HepG2 (cell line): ENCODE measurements at regions not wholly inside any gene's neighbourhood (a gene's known extent, or its start where the extent isn't known, plus 50 kb on each side); places are given as distances from the start of the nearest gene placed in this dataset.

Experiments
- ATAC-seq: fragments of 200-7000 bp; cut with Tn5 transposase; 3 replicates; pipeline ENCODE4 v1.9.1; 2020; ENCODE audit warnings: mild to moderate bottlenecking, moderate library complexity
- BruUV-seq: library from RNA; stranded (reverse); fragments of 400-500 nt; replicated peaks from 2 replicates; lab custom pipeline; 2021; lab: Mats Ljungman, UMichigan
- CTCF ChIA-PET: fragments of 300-600 bp; formaldehyde crosslinking; extraction: SDS; loops from one replicate; lab custom pipeline; 2021; ENCODE audit warnings: low total read pairs, inconsistent platforms, low intra/inter-chr PET ratio; lab: Yijun Ruan, JAX
- POLR2A ChIA-PET: fragments of 350-600 bp; sonication (Branson Sonifier 250); formaldehyde crosslinking; loops from one replicate; lab custom pipeline; 2020; ENCODE audit warnings: antibody characterized with exemption, inconsistent platforms; lab: Yijun Ruan, JAX
- DNase-seq: peaks from one replicate; pipeline ENCODE4 v3.0.0-alpha.2; 2015; ENCODE audit warnings: low spot score
- FAIRE-seq: peaks from 3 replicates; lab custom pipeline; 2011; peaks lifted over from hg19 to GRCh38; lab: Jason Lieb, UNC
- H2AFZ ChIP-seq: one replicate; pipeline ENCODE4 v1.6.1; 2011; ENCODE audit warnings: low read length, inconsistent platforms
- H3K27ac ChIP-seq: fragments of 300-600 bp; 3 replicates; pipeline ENCODE4 v1.8.0; 2011; ENCODE audit warnings: mixed run types, mild to moderate bottlenecking, mixed read lengths, low read length, inconsistent platforms; ENCODE audit not compliant: insufficient read depth; ENCODE audit errors: extremely low read length
- H3K27me3 ChIP-seq, 2 experiments: fragments of 200-600 bp in 1 of 2; 2 replicates in 1 of 2; 3 replicates in 1 of 2; pipeline versions ENCODE4 v1.6.0 to v1.8.0; 2011; ENCODE audit warnings: low read length in 2 of 2, mild to moderate bottlenecking in 2 of 2, moderate library complexity in 2 of 2, inconsistent platforms in 1 of 2; ENCODE audit not compliant: insufficient read depth in 2 of 2, control insufficient read depth in 1 of 2
- H3K36me3 ChIP-seq, 2 experiments: fragments of 200-600 bp in 1 of 2; replicated peaks in 1 of 2; 2 replicates in 1 of 2; 3 replicates in 1 of 2; pipeline versions ENCODE4 v1.5.1 to v1.8.0; 2011; ENCODE audit warnings: low read length in 2 of 2, inconsistent platforms in 1 of 2; ENCODE audit not compliant: insufficient read depth in 2 of 2, control insufficient read depth in 1 of 2
- H3K4me1 ChIP-seq: 2 replicates; pipeline ENCODE4 v1.5.1; 2012; ENCODE audit warnings: low read length, inconsistent platforms; ENCODE audit not compliant: insufficient read depth
- H3K4me2 ChIP-seq: 2 replicates; pipeline ENCODE4 v1.6.0; 2011; ENCODE audit warnings: low read depth, low read length, inconsistent platforms
- H3K4me3 ChIP-seq, 3 experiments: fragments of 200-600 bp in 1 of 3; sonication (generic), shearing (Covaris generic) in 1 of 3; replicated peaks in 1 of 3; 2 replicates each; pipeline ENCODE4 v1.5.1; 2011 to 2016; ENCODE audit warnings: low read length in 3 of 3, inconsistent platforms in 2 of 3, low read depth in 2 of 3, mild to moderate bottlenecking in 2 of 3, control low read depth in 1 of 3, mixed read lengths in 1 of 3; ENCODE audit not compliant: insufficient read depth in 1 of 3
- H3K79me2 ChIP-seq: one replicate; pipeline ENCODE4 v1.6.1; 2011; ENCODE audit warnings: low read length, inconsistent platforms; ENCODE audit not compliant: insufficient read depth
- H3K9ac ChIP-seq: 2 replicates; pipeline ENCODE4 v1.6.0; 2011; ENCODE audit warnings: mild to moderate bottlenecking, low read depth, low read length, inconsistent platforms; ENCODE audit not compliant: insufficient read depth
- H3K9me3 ChIP-seq: 2 replicates; pipeline ENCODE4 v1.5.1; 2012; ENCODE audit warnings: mild to moderate bottlenecking, low read length
- H4K20me1 ChIP-seq: 2 replicates; pipeline ENCODE4 v1.6.0; 2011; ENCODE audit warnings: inconsistent platforms, mild to moderate bottlenecking, low read length, moderate library complexity; ENCODE audit not compliant: insufficient read depth
- CC2D1A ChIP-seq: sonication (generic); formaldehyde crosslinking; IDR thresholded peaks from 2 replicates; pipeline ENCODE4 v1.8.1; 2023; ENCODE audit warnings: mild to moderate bottlenecking, missing genetic modification reagents
- DZIP1 ChIP-seq: sonication (generic); formaldehyde crosslinking; IDR thresholded peaks from 2 replicates; pipeline ENCODE4 v1.5.0; 2020; ENCODE audit warnings: mild to moderate bottlenecking, missing genetic modification reagents
- HOXA5 ChIP-seq: sonication (generic); formaldehyde crosslinking; IDR thresholded peaks from 2 replicates; pipeline ENCODE4 v1.4.0; 2020; ENCODE audit warnings: missing genetic modification reagents
- NFE2L2 ChIP-seq: fragments of 150-350 bp; IDR thresholded peaks from 2 replicates; pipeline ENCODE4 v1.6.1; 2014; ENCODE audit warnings: low read length
- POGK ChIP-seq: sonication (generic); formaldehyde crosslinking; conservative IDR thresholded peaks from 2 replicates; pipeline ENCODE4 v1.8.0; 2022; ENCODE audit warnings: mild to moderate bottlenecking, moderate library complexity, missing genetic modification reagents
- SAFB2 ChIP-seq: sonication (generic); formaldehyde crosslinking; IDR thresholded peaks from 2 replicates; pipeline ENCODE4 v1.5.1; 2020; ENCODE audit warnings: missing genetic modification reagents, low read depth, mild to moderate bottlenecking, borderline replicate concordance
- ZBTB20 ChIP-seq: sonication (generic); formaldehyde crosslinking; IDR thresholded peaks from 2 replicates; pipeline ENCODE4 v1.8.1; 2023; ENCODE audit warnings: missing genetic modification reagents, low read depth, mild to moderate bottlenecking, borderline replicate concordance
- ZFX ChIP-seq: sonication (generic); formaldehyde crosslinking; IDR thresholded peaks from 2 replicates; pipeline ENCODE4 v1.4.0; 2020; ENCODE audit warnings: mild to moderate bottlenecking, low read depth, missing genetic modification reagents, moderate library complexity
- ZKSCAN1 ChIP-seq: fragments of 150-350 bp; IDR thresholded peaks from 2 replicates; pipeline ENCODE4 v1.6.1; 2014; ENCODE audit warnings: low read length
- ZMYM4 ChIP-seq: sonication (generic); formaldehyde crosslinking; IDR thresholded peaks from 2 replicates; pipeline ENCODE4 v1.8.1; 2023; ENCODE audit warnings: mild to moderate bottlenecking, missing genetic modification reagents
- ZNF207 ChIP-seq: fragments of 450-650 bp; IDR thresholded peaks from 2 replicates; pipeline ENCODE4 v1.6.1; 2016; ENCODE audit warnings: antibody characterized with exemption, borderline replicate concordance
- ZNF280B ChIP-seq: sonication (generic); formaldehyde crosslinking; IDR thresholded peaks from 2 replicates; pipeline ENCODE4 v1.5.0; 2020; ENCODE audit warnings: missing genetic modification reagents, mild to moderate bottlenecking, borderline replicate concordance
- ZNF30 ChIP-seq: sonication (generic); formaldehyde crosslinking; IDR thresholded peaks from 2 replicates; pipeline ENCODE4 v1.5.0; 2020; ENCODE audit warnings: mild to moderate bottlenecking, missing genetic modification reagents
- ZNF451 ChIP-seq: sonication (generic); formaldehyde crosslinking; IDR thresholded peaks from 2 replicates; pipeline ENCODE4 v1.5.0; 2020; ENCODE audit warnings: mild to moderate bottlenecking, missing genetic modification reagents
- ZNF703 ChIP-seq: sonication (generic); formaldehyde crosslinking; IDR thresholded peaks from 2 replicates; pipeline ENCODE4 v1.5.1; 2020; ENCODE audit warnings: missing genetic modification reagents, mild to moderate bottlenecking, moderate library complexity, borderline replicate concordance
- ZNF746 ChIP-seq: sonication (generic); formaldehyde crosslinking; IDR thresholded peaks from 2 replicates; pipeline ENCODE4 v1.8.0; 2022; ENCODE audit warnings: mild to moderate bottlenecking, missing genetic modification reagents
- ZNF777 ChIP-seq: sonication (generic); formaldehyde crosslinking; IDR thresholded peaks from 2 replicates; pipeline ENCODE4 v1.4.0; 2020; ENCODE audit warnings: missing genetic modification reagents
- ZSCAN31 ChIP-seq: sonication (generic); formaldehyde crosslinking; IDR thresholded peaks from 2 replicates; pipeline ENCODE4 v1.5.0; 2020; ENCODE audit warnings: low read depth, mild to moderate bottlenecking, missing genetic modification reagents
- WGBS: methylation state at CpG from one replicate; pipeline ENCODE4 v1.1.6; 2017; ENCODE audit warnings: low lambda C conversion rate; 5-methylcytosine and 5-hydroxymethylcytosine counted together
- in situ Hi-C: cut with HindIII; loops from 2 replicates; pipeline ENCODE4 v1.10.0; 2017; ENCODE audit warnings: low pct_unique_long_range_greater_than_20kb; ENCODE audit not compliant: extremely low pct_ligation_motif_present
- intact Hi-C: fragments of 100-400 bp; cut with micrococcal nuclease; formaldehyde crosslinking; loops from one replicate; pipeline ENCODE4 v1.10.0; 2022; ENCODE audit not compliant: unreplicated experiment

DNA sequence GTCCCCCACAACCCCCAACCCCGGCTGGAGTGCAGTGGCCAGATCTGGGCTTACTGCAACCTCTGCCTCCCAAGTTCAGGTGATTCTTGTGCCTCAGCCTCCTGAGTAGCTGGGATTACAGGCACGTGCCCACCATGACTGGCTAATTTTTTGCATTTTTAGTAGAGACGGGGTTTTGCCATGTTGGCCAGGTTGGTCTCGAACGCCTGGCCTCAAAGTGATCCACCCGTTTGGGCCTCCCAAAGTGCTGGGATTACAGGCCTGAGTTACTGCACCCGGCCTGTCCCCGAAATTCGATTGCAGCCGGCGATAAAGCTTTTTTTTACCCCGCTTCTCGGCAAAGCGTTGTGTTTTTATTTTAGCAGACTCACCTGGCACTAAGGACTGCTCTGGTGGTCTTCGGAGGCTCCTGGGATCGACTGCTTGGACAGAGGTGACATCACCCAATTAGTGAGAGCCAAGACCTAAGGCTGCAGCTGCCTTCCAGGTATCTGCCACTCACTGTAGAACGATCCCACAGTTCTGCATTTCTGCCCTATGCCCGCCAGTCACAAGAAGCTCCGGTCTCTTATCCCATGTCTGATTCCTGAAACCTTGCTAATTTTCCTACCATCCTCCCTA lies 82.2 kb upstream of the ARL4D start:
- Histone ChIP-seq H2AFZ (no peak overlapping the region), H3K4me3 (no peak overlapping the region; a peak in 1 of 6 replicates), H3K79me2 (no peaks in the 10 kb centered on the region), H4K20me1 (no peaks in the 10 kb centered on the region), H3K9me3 (peaks cover 13% of the 10 kb centered on the region), H3K27ac (no peak overlapping the region), H3K27me3 (0 out of 5 replicates have a peak, but pooled peaks cover 0 to 2% of the 10 kb centered on the region in 2 experiments), H3K4me1 (peaks cover 20% of the 10 kb centered on the region), H3K36me3 (peaks cover 0 to 3% of the 10 kb centered on the region in 2 experiments; a peak in 1 of 5 replicates), H3K4me2 (no peak overlapping the region; the same call in 1 of the 2 replicates), H3K9ac (no peak overlapping the region; the same call in 1 of the 2 replicates)
- DNase-seq = no peak
- ATAC-seq = no peak
- in situ Hi-C loops = no loop called here
- CTCF ChIA-PET = no interaction called here
- intact Hi-C loops = no loop called here
- 80% methylated on average over 19 of the region's 19 CpGs for WGBS
- FAIRE-seq = no peak
- POLR2A ChIA-PET = interaction anchor here (0.7 to 8.7 kb wide), 16 partner anchors 44 to 428 kb away, joined by 3 to 177 read pairs (median 15); partner anchors contain the start of genes BRCA1, NBR1, RPL27 and TMEM106A
- no TSS peak for BruUV-seq
- no peak for TF ChIP-seq ZNF703 (CRISPR knock-in tag)
- no peak for TF ChIP-seq ZNF207
- peak; percentile 46; the same call in 1 of the 2 replicates for TF ChIP-seq NFE2L2
- no peak for TF ChIP-seq HOXA5 (CRISPR knock-in tag)
- no peak for TF ChIP-seq CC2D1A (CRISPR knock-in tag)
- peak; percentile 63; the same call in 1 of the 2 replicates for TF ChIP-seq SAFB2 (CRISPR knock-in tag)
- no peak for TF ChIP-seq ZNF30 (CRISPR knock-in tag)
- no peak for TF ChIP-seq DZIP1 (CRISPR knock-in tag)
- no peak for TF ChIP-seq ZBTB20 (CRISPR knock-in tag)
- TF ChIP-seq ZNF280B (CRISPR knock-in tag) = 0 out of 2 replicates have a peak, but pooled peaks have one; percentile 33
- no peak for TF ChIP-seq ZNF777 (CRISPR knock-in tag)
- TF ChIP-seq ZNF746 = no peak
- no peak for TF ChIP-seq ZMYM4 (CRISPR knock-in tag)
- no peak for TF ChIP-seq ZSCAN31 (CRISPR knock-in tag)
- no peak for TF ChIP-seq ZKSCAN1
- TF ChIP-seq ZNF451 (CRISPR knock-in tag) = no peak
- 0 out of 2 replicates have a peak, but pooled peaks have one; percentile 17 for TF ChIP-seq ZFX (CRISPR knock-in tag)
- TF ChIP-seq POGK (CRISPR knock-in tag) = no peak
